ENCODE measurements at regions not wholly inside any gene's neighbourhood (a gene's known extent, or its start where the extent isn't known, plus 50 kb on each side); places are given as distances from the start of the nearest gene placed in this dataset.

- no peaks in the 10 kb centered on the region for H3K36me3 ChIP-seq
- no peak for DNase-seq (ENCODE audit: extremely low spot score)
- H3K9me3 ChIP-seq = no peaks in the 10 kb centered on the region
- H3K4me3 ChIP-seq = no peak overlapping the region
- intact Hi-C loops (cut with DNase I) = no loop called here
- no peak overlapping the region for H3K27ac ChIP-seq (replicated peaks in 1 of 4)
- no peaks in the 10 kb centered on the region for H3K27me3 ChIP-seq
- no peaks in the 10 kb centered on the region for H3K4me1 ChIP-seq
- 60% methylated on average over 1 of the region's 1 CpG for WGBS
- no peak for TF ChIP-seq POLR2A (IDR thresholded peaks at IDR 0.05; ENCODE audit: low read depth)
- no peak for TF ChIP-seq EP300 (IDR thresholded peaks at IDR 0.05)
These were observed 2176.7 kb upstream of the AGA start for GRCh38 chr4:179618966-179619365.

DNA sequence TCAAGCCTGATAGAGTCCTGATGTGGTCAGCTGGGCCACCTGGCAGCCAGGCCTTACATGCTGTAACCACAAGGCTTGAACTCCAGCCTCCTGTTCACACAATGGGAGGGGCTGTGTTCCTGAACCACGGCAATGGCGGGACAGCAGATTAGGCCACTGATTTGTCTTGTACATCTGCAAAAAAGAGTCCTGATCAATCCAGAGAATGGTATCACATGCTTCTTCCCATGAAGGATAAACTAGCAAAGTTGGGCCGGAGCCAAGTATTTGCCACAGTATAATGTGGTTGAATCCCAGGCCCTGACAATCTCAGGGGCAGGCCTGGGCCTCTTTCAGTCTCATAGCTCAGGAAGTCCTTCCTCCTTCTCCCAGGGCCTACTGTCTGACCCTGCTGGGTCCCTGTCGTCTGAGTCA, 2182.5 kb upstream of the AGA start:
- 78% methylated on average over 4 of the region's 4 CpGs for WGBS
- H3K27ac ChIP-seq (replicated peaks in 1 of 4) = no peak overlapping the region
- intact Hi-C loops (cut with DNase I) = no loop called here
- H3K4me1 ChIP-seq = no peaks in the 10 kb centered on the region
- H3K36me3 ChIP-seq = no peaks in the 10 kb centered on the region
- DNase-seq (ENCODE audit: extremely low spot score) = no peak
- H3K9me3 ChIP-seq = no peaks in the 10 kb centered on the region
- no peak overlapping the region for H3K4me3 ChIP-seq
- no peaks in the 10 kb centered on the region for H3K27me3 ChIP-seq
- no peak for TF ChIP-seq CTCF (IDR thresholded peaks at IDR 0.05)
- no peak for TF ChIP-seq EP300 (IDR thresholded peaks at IDR 0.05)
- TF ChIP-seq POLR2AphosphoS5 (IDR thresholded peaks at IDR 0.05) = no peak
- no peak for TF ChIP-seq POLR2A (IDR thresholded peaks at IDR 0.05; ENCODE audit: low read depth)

- Histone ChIP-seq H3K27ac (replicated peaks in 1 of 4) (no peak overlapping the region), H3K27me3 (no peaks in the 10 kb centered on the region), H3K9me3 (no peaks in the 10 kb centered on the region), H3K36me3 (no peaks in the 10 kb centered on the region), H3K4me1 (no peaks in the 10 kb centered on the region), H3K4me3 (no peak overlapping the region)
- intact Hi-C loops (cut with DNase I) = no loop called here
- no peak for DNase-seq (ENCODE audit: extremely low spot score)
- TF ChIP-seq POLR2AphosphoS5 (IDR thresholded peaks at IDR 0.05) (no peak), EP300 (IDR thresholded peaks at IDR 0.05) (no peak), CTCF (IDR thresholded peaks at IDR 0.05) (no peak), POLR2A (IDR thresholded peaks at IDR 0.05; ENCODE audit: low read depth) (no peak)
- WGBS = 57% methylated on average over 1 of the region's 1 CpG
These were observed 2183.2 kb upstream of the AGA start for GRCh38 chr4:179625406-179625805.

DNA sequence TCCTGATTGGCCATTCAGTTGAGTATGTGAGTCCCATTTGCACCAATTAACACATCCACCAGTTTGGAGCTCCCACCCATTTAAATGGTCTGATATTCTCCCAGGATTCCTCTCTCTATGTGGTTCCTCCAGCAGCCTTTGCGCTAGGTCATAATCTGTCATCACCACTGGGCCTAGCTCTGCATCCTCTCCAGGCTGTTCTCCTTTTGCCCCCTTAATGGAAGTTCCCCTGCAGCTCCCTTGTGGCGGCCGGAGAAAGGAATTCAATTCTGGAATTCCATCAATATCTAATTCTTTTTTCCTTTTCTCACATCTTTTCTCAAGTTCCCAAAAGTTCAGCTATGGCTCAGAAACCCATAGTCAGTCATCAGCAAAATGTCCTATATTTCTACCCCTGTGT, 2184.4 kb upstream of the AGA start:
- Histone ChIP-seq H3K4me3 (no peak overlapping the region), H3K27ac (replicated peaks in 1 of 4) (no peak overlapping the region), H3K36me3 (no peaks in the 10 kb centered on the region), H3K27me3 (no peaks in the 10 kb centered on the region), H3K9me3 (no peaks in the 10 kb centered on the region), H3K4me1 (no peaks in the 10 kb centered on the region)
- TF ChIP-seq POLR2AphosphoS5 (IDR thresholded peaks at IDR 0.05) = no peak
- no peak for TF ChIP-seq EP300 (IDR thresholded peaks at IDR 0.05)
- TF ChIP-seq CTCF (IDR thresholded peaks at IDR 0.05) = no peak
- no peak for TF ChIP-seq POLR2A (IDR thresholded peaks at IDR 0.05; ENCODE audit: low read depth)
- WGBS = 68% methylated on average over 3 of the region's 3 CpGs
- intact Hi-C loops (cut with DNase I) = no loop called here
- DNase-seq (ENCODE audit: extremely low spot score) = no peak

GRCh38 chr4:179631321-179631720, 2189.1 kb upstream of the AGA start:
- Histone ChIP-seq H3K27ac (replicated peaks in 1 of 4) (no peak overlapping the region), H3K9me3 (no peaks in the 10 kb centered on the region), H3K36me3 (no peaks in the 10 kb centered on the region), H3K27me3 (no peaks in the 10 kb centered on the region), H3K4me3 (no peak overlapping the region), H3K4me1 (no peaks in the 10 kb centered on the region)
- TF ChIP-seq POLR2AphosphoS5 (IDR thresholded peaks at IDR 0.05) (no peak), CTCF (IDR thresholded peaks at IDR 0.05) (no peak), EP300 (IDR thresholded peaks at IDR 0.05) (no peak), POLR2A (IDR thresholded peaks at IDR 0.05; ENCODE audit: low read depth) (no peak)
- DNase-seq (ENCODE audit: extremely low spot score) = no peak
- intact Hi-C loops (cut with DNase I) = no loop called here

Data from esophagus muscularis mucosa (tissue), 4 donors.